ENCODE measurements at regions not wholly inside any gene's neighbourhood (a gene's known extent, or its start where the extent isn't known, plus 50 kb on each side); places are given as distances from the start of the nearest gene placed in this dataset.

DNA sequence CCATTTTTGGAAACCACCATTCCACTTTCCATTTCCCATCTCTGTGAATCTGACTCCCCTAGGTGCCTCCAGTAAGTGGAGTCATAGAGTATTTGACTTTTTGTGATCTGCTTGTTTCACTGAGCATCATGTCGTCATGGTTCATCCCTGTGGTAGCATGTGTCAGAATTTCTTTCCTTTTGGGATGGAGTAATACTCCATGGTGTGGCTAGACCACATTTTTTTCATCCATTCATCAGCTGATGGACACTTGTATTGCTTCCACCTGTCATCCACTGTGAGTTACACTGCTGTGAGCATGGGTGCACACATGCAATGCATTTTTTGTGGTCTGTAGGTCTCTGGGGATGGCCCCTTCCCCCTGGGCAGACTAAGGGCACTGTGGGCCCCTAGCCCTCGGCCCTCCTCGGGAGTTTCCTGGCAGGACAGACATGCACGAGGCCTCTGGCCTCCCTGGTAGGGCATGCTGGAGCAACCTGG, 115.9 kb downstream of the GADD45G start (continued):
- no peak for TF ChIP-seq TCF12 (IDR thresholded peaks at IDR 0.05; ENCODE audit: low read depth, low read length)
- no peak for TF ChIP-seq FOSL1 (IDR thresholded peaks at IDR 0.05; ENCODE audit: insufficient read depth, low read depth, low read length)
- TF ChIP-seq ASH2L (IDR thresholded peaks at IDR 0.05; ENCODE audit: low read length), result no peak
- TF ChIP-seq YY1 (IDR thresholded peaks at IDR 0.05; ENCODE audit: low read depth, low read length), result no peak
- no peak for TF ChIP-seq SP2 (IDR thresholded peaks at IDR 0.05; ENCODE audit: low read length)
- TF ChIP-seq KDM5A (IDR thresholded peaks at IDR 0.05; ENCODE audit: low read length), result no peak
- no peak for TF ChIP-seq RAD21 (IDR thresholded peaks at IDR 0.05 in 1 of 2, conservative IDR thresholded peaks at IDR 0.05 in 1 of 2; ENCODE audit: low read depth in 2 of 2, low read length in 2 of 2)

All from H1 (cell line).